SIG-M5 treated with dmso at 0.1 percent for 504 hours (cell line): ENCODE measurements at regions not wholly inside any gene's neighbourhood (a gene's known extent, or its start where the extent isn't known, plus 50 kb on each side); places are given as distances from the start of the nearest gene placed in this dataset.

ENCODE experiments used
- DNase-seq: peaks from one replicate; lab custom pipeline; 2025; ENCODE audit not compliant: unreplicated experiment; lab: John Stamatoyannopoulos, UW

DNA sequence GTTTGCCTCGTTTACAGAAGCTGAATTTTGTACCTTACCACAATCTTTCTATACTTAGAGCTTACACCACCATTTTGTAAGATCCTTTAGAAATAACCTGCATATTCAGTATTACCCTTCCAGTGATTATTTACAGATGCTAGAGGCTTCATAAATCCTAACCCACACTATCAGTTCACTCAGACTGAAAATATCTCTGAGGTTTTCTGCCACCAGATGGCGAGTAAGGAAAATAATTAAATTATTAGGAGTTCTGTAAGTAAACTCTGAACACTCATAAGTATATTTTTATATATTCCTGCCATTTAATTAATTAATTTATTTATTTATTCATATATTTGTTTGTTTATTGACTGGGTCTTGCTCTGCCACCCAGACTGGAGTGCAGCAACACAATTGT, 1635.2 kb downstream of the PLA2G4A start:
- no peak for DNase-seq

GRCh38 chr1:188466539-188466938, 1637.8 kb downstream of the PLA2G4A start:
- no peak for DNase-seq

- no peak for DNase-seq
Observed at GRCh38 chr1:188476606-188477005, 1647.9 kb downstream of the PLA2G4A start.

GRCh38 chr1:188489336-188490112, 1660.8 kb downstream of the PLA2G4A start:
- peak; percentile 21 for DNase-seq

GRCh38 chr1:188496506-188496905, 1667.8 kb downstream of the PLA2G4A start:
- DNase-seq, result no peak

- no peak for DNase-seq
Observed at GRCh38 chr1:188497020-188497419, 1668.3 kb downstream of the PLA2G4A start.

- peak; percentile 16 for DNase-seq
Observed at GRCh38 chr1:188499690-188500089, 1670.9 kb downstream of the PLA2G4A start.

DNA sequence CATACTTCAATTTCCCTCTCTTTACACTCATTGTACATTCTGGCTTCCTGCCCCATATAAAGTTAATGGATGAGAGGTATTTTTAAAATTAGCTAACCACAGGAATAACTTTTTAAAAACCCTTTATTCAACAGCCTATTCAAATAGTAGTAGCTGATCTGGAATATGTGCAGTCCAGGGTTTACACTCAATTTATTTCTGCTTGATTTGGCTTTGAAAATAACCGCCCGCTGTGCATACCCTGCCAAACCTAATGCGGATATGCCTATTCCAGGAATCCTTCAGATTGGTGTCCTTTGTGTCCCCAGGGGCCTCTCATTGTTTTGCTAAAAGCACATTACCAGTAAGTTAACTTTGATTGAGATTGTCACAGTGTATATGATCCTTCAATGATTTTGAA, 1686.2 kb downstream of the PLA2G4A start:
- no peak for DNase-seq

DNA sequence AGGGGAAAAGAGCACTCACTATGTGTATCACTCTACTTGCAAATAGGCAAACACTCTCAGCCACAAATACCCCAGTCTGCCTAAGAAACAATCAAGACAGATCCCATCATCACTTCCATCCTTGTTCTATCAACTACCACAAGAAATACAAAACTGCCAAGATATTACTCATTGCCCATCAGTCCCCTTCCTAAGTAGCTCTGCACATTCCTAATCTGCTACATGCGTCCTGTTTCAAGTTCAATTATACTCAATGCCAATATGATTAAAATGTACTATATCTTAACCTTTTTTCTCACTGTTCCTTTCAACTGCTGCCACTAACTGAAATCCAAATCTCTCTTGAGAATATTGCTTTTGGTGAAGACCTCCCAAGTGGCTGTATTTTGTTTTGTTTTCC, 1688.4 kb downstream of the PLA2G4A start:
- DNase-seq, result no peak

- DNase-seq, result no peak
Observed at GRCh38 chr1:188551176-188551575, 1722.4 kb downstream of the PLA2G4A start.

- no peak for DNase-seq
Observed at GRCh38 chr1:188557053-188557452, 1728.3 kb downstream of the PLA2G4A start.

DNA sequence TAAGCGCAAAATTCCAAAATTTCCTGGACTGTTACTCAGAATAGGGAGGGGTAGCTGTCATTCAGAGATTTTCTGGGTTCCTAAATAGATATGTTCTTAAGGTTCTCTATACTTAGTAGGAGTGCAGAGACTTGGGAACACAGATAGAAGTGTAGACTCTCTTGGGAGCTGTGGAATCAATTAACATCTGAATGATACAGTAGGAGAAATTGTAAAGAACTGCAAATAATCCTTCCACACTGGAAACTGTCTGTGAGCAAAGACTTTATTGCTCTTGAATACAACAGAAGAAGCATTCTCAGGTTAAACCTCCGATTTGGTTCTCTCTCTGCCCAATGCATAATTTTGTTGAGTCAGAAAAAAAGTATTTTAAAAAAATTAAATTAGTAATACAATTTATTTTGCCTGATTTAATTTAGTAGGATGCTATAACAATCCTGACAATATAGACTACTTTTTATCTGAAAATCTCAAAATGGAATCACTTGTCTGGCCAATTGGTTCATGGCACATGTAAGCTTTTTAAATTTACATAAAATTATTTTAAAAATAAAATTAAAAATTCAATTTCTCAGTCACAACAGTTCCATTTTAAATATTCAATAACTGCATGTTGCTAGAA, 1754.3 kb downstream of the PLA2G4A start:
- DNase-seq, result no peak

- DNase-seq, result no peak
Observed at GRCh38 chr1:188584119-188584518, 1755.4 kb downstream of the PLA2G4A start.

DNA sequence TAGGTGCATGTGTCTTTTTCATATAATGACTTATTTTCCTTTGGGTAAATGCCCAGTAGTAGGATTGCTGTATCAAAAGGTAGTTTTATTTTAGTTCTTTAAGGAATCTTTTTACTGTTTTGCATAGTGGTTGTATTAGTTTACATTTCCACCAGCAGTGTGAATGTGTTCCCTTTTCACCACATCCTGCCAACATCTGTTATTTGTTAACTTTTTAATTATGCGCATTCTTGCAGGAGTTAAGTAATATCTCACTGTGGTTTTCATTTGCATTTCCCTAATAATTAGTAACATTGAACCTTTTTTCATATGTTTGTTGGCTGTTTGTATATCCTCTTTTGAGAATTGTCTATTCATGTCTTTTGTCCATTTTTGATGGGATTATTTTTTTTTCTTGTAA, 1761.9 kb downstream of the PLA2G4A start:
- no peak for DNase-seq

DNA sequence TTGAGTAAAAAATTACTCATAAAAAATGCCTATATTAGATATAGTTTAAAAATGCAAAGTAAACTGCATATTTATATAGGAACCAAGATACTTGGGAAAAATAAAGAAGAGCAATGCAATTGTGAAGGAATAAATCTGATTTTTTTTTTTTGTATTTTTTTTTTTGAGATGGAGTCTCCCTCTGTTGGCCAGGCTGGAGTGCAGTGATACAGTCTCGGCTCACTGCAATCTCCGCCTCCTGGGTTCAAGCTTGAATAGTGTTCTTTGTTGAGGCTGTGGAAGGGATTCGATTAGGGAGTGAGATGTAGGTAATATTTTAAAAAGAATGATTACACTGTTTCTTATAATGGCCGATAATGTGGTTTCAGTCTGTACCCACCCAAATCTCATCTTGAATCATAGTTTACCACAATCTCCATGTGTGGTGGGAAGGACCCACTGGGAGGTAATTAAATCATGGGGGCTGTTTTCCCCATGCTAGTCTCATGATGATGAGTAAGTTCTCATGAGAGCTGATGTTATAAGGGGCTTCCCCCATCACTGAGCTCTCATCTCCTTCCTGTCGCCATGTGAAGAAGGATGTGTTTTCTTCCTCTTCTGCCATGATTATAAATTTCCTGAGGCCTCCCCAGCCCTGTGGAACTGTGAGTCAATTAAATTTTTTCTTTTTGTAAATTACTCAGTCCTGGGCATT, 1765.9 kb downstream of the PLA2G4A start:
- DNase-seq, result no peak

GRCh38 chr1:188599313-188599712, 1770.6 kb downstream of the PLA2G4A start:
- no peak for DNase-seq

- DNase-seq, result no peak
Observed at GRCh38 chr1:188611432-188611831, 1782.7 kb downstream of the PLA2G4A start.

DNA sequence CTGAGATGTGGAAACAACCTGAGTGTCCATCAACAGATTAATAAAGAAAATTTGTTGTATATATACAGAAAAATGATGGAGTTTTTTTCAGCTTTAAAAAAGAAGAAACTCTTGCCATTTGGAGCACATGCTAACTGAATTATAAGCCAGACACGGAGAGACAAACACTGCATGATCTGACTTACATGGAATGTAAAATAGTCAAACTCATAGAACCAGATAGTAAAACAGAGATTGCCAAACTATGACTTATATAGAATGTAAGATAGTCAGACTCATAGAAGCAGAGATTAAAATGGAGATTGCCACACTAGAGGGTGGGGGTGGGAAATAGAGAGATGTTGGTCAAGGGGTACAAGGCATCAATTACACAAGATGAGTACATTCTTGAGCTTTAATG, 1786.6 kb downstream of the PLA2G4A start:
- no peak for DNase-seq

DNA sequence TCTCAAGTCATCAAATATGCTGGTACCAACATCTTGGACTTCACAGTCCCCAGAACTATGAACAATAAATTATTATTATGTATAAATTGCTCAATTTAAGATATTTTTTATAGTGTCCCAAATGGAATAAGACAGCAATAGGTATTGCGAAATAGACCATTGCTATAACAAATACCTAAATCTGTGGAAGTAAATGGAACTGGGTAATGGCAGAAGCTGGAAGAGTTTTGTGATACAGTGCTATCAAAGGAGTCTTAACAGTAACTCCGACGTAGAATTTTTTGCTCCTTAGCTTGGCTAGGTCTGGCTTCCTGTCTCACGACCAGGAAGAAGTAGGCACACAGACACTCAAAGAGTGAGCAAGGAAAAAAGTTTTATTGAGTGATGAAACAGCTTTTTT, 1791.5 kb downstream of the PLA2G4A start:
- no peak for DNase-seq

- DNase-seq, result no peak
Observed at GRCh38 chr1:188641566-188642211, 1812.9 kb downstream of the PLA2G4A start.

GRCh38 chr1:188642704-188643103, 1814.0 kb downstream of the PLA2G4A start:
- no peak for DNase-seq

DNA sequence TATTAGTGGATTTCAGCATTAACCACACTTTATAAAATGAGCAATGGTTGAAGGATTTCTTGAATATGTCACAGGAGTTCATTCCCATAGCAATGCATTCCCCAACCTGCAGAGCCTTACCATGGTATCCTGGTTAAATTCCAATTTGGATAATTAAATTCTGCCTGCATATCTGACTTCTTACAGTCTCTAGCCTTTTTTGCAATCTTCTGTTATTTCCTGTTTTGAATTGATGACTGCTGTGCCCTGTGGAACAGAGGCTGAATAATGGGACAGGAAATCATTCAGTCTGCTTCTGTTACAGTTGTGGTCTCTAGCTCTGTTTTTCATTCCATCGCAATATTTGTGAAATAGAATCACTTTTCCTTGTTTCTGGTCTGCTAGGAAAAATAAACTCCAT, 1823.9 kb downstream of the PLA2G4A start:
- DNase-seq, result peak; percentile 14
